Smooth muscle cell (in vitro differentiated cells): ENCODE measurements at regions not wholly inside any gene's neighbourhood (a gene's known extent, or its start where the extent isn't known, plus 50 kb on each side); places are given as distances from the start of the nearest gene placed in this dataset.
A peak's percentile ranks its signal among the peaks of the same experiment; 100 is the strongest.
"Not testable (repeated sequence)": the region's sequence is repeated elsewhere in the genome, so short reads cannot be mapped to it uniquely, and the experiment has no call there.

Source experiments
- DNase-seq: peaks from one replicate; lab custom pipeline; 2025; ENCODE audit not compliant: unreplicated experiment; lab: John Stamatoyannopoulos, UW
- H2AFZ ChIP-seq: fragments of 200-600 bp; sonication (generic); 2 replicates; pipeline ENCODE4 v1.6.0; 2016; ENCODE audit warnings: antibody characterized with exemption, low read depth, mild to moderate bottlenecking
- H3F3A ChIP-seq: fragments of 200-600 bp; sonication (generic); 2 replicates; pipeline ENCODE4 v1.6.0; 2017; ENCODE audit warnings: antibody characterized with exemption, low read depth
- H3K27ac ChIP-seq: fragments of 200-600 bp; sonication (generic); 2 replicates; pipeline ENCODE4 v1.5.1; 2016; ENCODE audit warnings: low read depth, mild to moderate bottlenecking
- H3K27me3 ChIP-seq: fragments of 200-600 bp; sonication (generic); 2 replicates; pipeline ENCODE4 v1.6.1; 2016; ENCODE audit warnings: low read depth, mild to moderate bottlenecking
- H3K36me3 ChIP-seq: fragments of 200-600 bp; sonication (generic); 2 replicates; pipeline ENCODE4 v1.5.1; 2016; ENCODE audit warnings: low read depth
- H3K4me1 ChIP-seq: fragments of 200-600 bp; sonication (generic); 2 replicates; pipeline ENCODE4 v1.5.1; 2016; ENCODE audit warnings: low read depth
- H3K4me2 ChIP-seq: fragments of 200-600 bp; sonication (generic); 2 replicates; pipeline ENCODE4 v1.6.0; 2016; ENCODE audit warnings: mild to moderate bottlenecking
- H3K4me3 ChIP-seq: fragments of 200-600 bp; sonication (generic); 2 replicates; pipeline ENCODE4 v1.5.1; 2016; ENCODE audit warnings: mild to moderate bottlenecking
- H3K79me2 ChIP-seq: fragments of 200-600 bp; sonication (generic); 2 replicates; pipeline ENCODE4 v1.6.0; 2016; ENCODE audit warnings: low read depth, mild to moderate bottlenecking
- H3K9ac ChIP-seq: fragments of 200-600 bp; sonication (generic); 2 replicates; pipeline ENCODE4 v1.6.0; 2016; ENCODE audit warnings: low read depth
- H3K9me3 ChIP-seq: fragments of 200-600 bp; sonication (generic); replicated peaks from 2 replicates; pipeline ENCODE4 v1.5.1; 2016; ENCODE audit warnings: low read depth
- H4K20me1 ChIP-seq: fragments of 200-600 bp; sonication (generic); 2 replicates; pipeline ENCODE4 v1.6.0; 2016; ENCODE audit warnings: low read depth
- CTCF ChIP-seq: fragments of 200-600 bp; sonication (generic); IDR thresholded peaks from 2 replicates; pipeline ENCODE4 v1.5.1; 2017; ENCODE audit warnings: borderline replicate concordance, mild to moderate bottlenecking, antibody characterized with exemption; ENCODE audit not compliant: insufficient read depth, poor library complexity, severe bottlenecking
- WGBS: methylation state at CpG from one replicate; pipeline ENCODE4 v1.1.7; 2016; ENCODE audit warnings: low lambda C conversion rate; 5-methylcytosine and 5-hydroxymethylcytosine counted together

- Histone ChIP-seq H2AFZ (no peak overlapping the region), H3K27me3 (no peaks in the 10 kb centered on the region), H4K20me1 (no peaks in the 10 kb centered on the region), H3K36me3 (no peaks in the 10 kb centered on the region), H3K27ac (no peak overlapping the region), H3F3A (no peaks in the 10 kb centered on the region), H3K9ac (no peak overlapping the region), H3K4me1 (peaks cover 29% of the 10 kb centered on the region), H3K79me2 (no peaks in the 10 kb centered on the region), H3K4me2 (no peak overlapping the region), H3K4me3 (no peak overlapping the region), H3K9me3 (no peaks in the 10 kb centered on the region)
- 78% methylated on average over 2 of the region's 2 CpGs for WGBS
- DNase-seq, result no peak
- TF ChIP-seq CTCF, result no peak
Measured at GRCh38 chr5:34415559-34416198, 240.4 kb upstream of the RAI14 start.

GRCh38 chr5:34416501-34417008 is 239.6 kb upstream of the RAI14 start:
- Histone ChIP-seq H3K36me3 (no peaks in the 10 kb centered on the region), H3K9ac (no peak overlapping the region), H3K79me2 (no peaks in the 10 kb centered on the region), H4K20me1 (no peaks in the 10 kb centered on the region), H3K4me3 (no peak overlapping the region), H3K9me3 (no peaks in the 10 kb centered on the region), H3K4me2 (no peak overlapping the region), H3K27me3 (no peaks in the 10 kb centered on the region), H2AFZ (no peak overlapping the region), H3K27ac (no peak overlapping the region), H3K4me1 (peaks cover 21% of the 10 kb centered on the region), H3F3A (no peaks in the 10 kb centered on the region)
- no peak for TF ChIP-seq CTCF
- no peak for DNase-seq

- H3K36me3 ChIP-seq, H3K4me3 ChIP-seq, H3K27me3 ChIP-seq, H3F3A ChIP-seq, H3K9ac ChIP-seq, H2AFZ ChIP-seq, DNase-seq, H3K79me2 ChIP-seq, H3K4me1 ChIP-seq, H3K27ac ChIP-seq, H3K4me2 ChIP-seq, H4K20me1 ChIP-seq, H3K9me3 ChIP-seq: not testable (repeated sequence)
- 83% methylated on average over 2 of the region's 2 CpGs for WGBS
Measured at GRCh38 chr5:34420191-34420590, 235.9 kb upstream of the RAI14 start.

- DNase-seq, result no peak
- H3K4me1 ChIP-seq, result peaks cover 4% of the 10 kb centered on the region
- no peak overlapping the region for H3K4me3 ChIP-seq
- no peaks in the 10 kb centered on the region for H3K79me2 ChIP-seq
- no peak overlapping the region for H3K9ac ChIP-seq
- H3K9me3 ChIP-seq, result no peaks in the 10 kb centered on the region
- no peaks in the 10 kb centered on the region for H3K27me3 ChIP-seq
- H3K4me2 ChIP-seq, result no peak overlapping the region
- H3K27ac ChIP-seq, result no peak overlapping the region
- H3F3A ChIP-seq, result no peaks in the 10 kb centered on the region
- H3K36me3 ChIP-seq, result no peaks in the 10 kb centered on the region
- 81% methylated on average over 4 of the region's 4 CpGs for WGBS
- no peaks in the 10 kb centered on the region for H4K20me1 ChIP-seq
- peak overlapping the region; percentile 59 for H2AFZ ChIP-seq
- TF ChIP-seq CTCF, result no peak
Measured at GRCh38 chr5:34436761-34437501, 219.2 kb upstream of the RAI14 start.
